GM19043 (cell line): ENCODE measurements at regions not wholly inside any gene's neighbourhood (a gene's known extent, or its start where the extent isn't known, plus 50 kb on each side); places are given as distances from the start of the nearest gene placed in this dataset.

Source experiments
- ATAC-seq: cut with Tn5 transposase; IDR thresholded peaks from one replicate; pipeline ENCODE4 v1.9.1; 2021; ENCODE audit warnings: low read depth; ENCODE audit not compliant: unreplicated experiment

DNA sequence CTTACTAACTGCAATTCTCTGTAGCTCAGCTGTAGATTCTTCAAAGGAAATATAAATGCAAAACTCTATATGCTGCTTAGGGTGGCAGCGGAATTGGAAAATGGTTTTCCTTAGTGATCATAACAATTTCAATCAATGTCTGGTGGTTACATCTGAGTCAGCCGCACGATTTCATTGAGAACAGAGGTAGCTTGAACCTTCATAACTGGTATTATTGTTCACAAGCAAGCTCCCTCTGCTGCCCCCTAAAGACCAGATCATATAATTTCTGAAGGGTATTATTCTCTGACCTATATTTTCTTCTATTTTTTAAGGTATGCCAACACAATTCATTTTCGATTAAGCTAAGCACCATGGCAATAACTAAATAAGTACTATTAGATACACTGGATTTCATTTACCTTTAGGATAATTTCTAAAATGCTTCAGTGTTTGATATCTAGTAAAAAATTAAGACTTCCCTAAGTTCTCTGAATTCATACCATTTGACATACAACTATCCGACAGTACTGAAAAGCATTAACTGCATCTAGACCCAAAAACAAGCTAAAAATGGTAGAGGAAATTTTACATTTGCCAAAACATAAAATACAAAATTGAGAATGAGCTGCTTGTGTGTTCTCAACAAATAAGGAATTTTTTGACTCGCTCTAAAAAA lies 181.1 kb upstream of the SPEF2 start:
- ATAC-seq, result no peak

DNA sequence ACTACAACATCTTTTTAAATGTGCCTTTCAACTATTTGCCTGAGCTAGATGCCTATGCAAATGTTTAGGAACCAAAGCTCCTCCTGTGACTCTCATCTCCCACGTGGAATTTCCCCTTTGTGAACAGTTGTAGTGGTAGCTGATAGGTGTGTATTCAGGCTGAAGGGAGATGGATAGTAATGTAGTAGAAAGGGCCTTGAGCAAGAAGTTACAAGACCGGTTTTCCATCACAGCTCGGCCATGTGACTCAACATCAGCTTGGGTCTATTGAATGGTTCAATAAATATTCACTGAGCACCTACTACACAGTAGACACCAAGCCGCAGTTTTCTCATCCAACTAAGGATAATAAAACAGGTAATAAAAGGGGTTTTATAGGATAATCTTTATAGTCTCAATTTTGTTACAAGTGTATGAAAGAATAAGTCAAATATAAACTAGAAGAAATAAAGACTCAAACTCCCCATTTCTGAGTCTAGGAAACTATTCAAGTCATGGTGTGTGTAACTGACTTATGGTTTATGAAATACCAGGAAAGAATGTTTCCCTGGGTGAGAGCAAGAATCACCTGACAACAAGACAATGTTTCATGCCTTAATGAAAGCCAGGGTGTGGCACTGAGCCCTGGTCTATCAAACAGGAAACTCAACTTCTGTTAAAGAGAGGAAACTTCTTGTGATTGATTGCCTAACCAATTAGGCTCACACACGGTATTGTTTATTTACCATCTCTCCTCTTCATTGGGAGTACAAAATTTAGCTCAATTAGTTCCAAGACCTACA lies 187.1 kb upstream of the SPEF2 start:
- ATAC-seq, result no peak

DNA sequence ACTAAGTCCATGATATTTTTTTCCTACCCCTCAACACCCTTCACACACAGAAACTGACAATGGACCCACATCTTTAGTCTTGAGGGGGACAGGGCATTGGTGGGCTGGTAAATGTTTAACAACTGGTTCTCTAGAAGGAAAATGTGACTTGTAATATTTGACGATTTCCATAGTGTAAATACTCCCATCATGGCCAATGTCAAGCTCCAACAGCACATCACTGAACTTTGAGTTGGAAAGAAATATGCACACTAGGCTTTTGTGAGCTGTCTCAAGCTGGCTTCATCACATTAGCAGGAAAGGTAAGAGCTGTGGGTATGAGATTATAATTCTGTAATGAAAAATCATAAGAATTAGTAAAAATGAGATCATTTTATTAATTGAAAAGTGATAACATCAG lies 189.9 kb upstream of the PRLR start:
- ATAC-seq, result no peak

DNA sequence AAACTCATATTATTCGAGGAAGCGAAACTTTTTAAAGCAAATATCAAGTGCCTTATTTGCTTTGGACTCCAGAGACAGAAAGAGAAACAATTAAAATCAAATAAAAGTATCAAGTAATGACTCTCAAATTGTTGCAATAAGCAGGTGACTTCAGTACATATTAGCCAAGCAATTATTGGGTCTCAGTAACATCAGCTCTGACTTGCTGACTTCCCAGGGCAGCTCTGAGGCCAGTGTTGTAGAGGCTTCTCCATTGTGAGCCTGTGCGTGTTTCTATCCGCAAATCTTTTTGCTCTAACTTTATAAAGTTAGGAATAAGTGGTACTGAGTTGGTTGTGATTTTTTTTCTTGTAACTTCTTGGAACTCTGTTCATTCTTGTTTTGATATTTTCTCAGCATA lies 186.8 kb upstream of the PRLR start:
- no peak for ATAC-seq

DNA sequence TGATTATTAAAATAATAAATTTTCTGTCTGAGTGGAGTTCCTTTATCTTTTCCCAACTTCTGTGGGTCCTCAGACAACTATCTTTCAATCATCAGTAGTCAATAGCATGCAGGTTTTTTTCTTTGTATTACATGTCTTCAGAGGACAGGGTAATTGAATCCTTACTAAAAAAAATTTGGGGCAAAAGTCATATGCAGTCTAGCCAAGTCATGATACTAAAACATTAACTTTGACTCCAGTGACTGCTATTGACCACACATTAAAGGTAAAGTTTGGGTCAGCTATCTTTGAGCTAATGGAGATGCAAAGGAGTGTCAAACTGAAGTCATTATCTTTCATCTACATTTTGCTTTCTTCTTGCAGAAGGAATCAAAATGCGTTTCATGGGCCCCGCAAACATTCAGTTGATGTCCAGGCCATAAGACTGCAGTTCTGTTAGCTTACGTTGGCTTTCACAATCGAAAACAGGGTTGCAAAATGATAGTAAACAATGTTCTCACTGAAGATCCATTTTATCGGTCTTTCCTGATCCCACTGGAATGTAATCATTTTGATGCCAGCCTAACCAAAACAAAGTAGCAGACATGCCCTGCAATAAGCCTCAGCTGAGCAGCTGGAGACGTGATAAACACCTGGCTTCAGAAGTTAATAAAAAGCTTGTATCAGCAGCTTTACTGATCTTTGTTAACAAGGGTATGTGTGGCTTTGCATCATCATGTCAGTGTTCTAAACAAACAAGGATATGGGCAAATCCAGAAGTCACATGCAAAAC lies 186.1 kb upstream of the PRLR start:
- no peak for ATAC-seq

DNA sequence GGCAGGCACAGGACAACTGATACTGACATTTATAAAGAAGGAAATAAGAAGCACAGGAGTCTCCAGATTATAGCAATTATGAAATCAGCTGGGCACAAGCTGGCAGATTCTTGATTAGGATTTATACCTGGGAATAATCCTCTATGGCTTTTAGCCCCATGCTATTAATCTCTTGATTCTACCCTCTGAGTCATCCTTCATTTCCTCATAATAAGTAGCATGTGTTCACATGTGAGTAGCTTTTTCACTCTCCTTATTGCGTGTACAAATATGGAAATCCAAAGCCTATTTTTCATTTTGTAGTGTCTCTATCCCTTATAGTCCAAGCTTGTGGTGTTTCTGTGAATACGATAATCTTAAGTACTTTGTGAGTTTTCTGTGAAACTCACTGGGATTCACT lies 185.0 kb upstream of the PRLR start:
- no peak for ATAC-seq

DNA sequence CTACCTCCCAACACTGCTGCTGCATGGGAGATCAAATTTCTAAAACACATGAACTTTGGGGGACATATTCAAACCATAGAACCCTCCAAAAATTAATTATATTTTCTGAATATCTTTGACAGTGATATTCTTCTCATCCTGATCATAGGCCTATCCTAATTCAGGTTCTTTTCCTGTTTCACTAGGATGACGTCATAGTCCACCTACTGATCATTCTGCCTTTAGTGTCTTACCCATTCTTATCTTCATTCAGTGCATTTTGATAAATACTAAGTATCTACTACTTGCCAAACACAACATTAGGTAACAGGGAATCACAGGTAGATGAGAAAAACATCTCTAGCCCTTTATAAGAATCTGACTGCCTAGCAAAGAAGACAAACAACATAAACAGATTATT lies 179.1 kb upstream of the PRLR start:
- ATAC-seq, result no peak

DNA sequence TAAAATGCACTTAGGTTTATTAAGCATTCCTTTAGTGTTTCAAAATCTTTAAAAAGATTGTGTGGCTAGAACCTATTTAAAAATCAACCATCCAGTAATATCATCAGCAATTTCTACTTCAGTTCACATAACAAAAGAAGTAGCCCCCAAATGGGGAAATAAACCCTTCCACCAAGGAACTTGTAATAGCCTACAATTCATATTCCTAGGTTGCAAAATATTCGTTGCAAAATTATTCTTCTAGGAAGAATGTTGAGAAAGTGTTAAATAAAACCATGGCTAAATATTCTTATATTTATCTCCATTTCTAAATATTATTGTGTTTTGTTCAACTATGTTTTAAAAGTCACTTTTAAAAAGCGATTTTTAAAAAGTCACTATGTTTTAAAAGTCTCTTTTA lies 177.9 kb upstream of the PRLR start:
- ATAC-seq, result no peak

DNA sequence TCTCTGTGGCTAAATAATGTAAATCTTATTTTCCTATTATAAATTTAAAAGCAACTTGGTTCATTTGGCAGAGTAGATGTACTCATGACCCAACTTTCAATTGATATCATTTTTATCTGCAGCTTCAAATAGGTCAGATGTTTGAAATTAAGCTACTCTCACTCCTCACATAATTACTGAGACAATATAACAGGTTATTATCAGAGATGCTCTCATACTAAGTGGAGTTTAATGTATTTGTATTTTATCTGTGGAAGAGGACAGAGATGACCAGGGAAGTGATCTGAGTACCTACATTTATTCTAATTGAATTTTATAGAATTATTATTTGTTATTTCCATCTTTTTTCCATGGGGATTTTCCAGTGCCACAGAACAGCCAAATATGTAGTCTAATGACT lies 177.4 kb upstream of the PRLR start:
- no peak for ATAC-seq

DNA sequence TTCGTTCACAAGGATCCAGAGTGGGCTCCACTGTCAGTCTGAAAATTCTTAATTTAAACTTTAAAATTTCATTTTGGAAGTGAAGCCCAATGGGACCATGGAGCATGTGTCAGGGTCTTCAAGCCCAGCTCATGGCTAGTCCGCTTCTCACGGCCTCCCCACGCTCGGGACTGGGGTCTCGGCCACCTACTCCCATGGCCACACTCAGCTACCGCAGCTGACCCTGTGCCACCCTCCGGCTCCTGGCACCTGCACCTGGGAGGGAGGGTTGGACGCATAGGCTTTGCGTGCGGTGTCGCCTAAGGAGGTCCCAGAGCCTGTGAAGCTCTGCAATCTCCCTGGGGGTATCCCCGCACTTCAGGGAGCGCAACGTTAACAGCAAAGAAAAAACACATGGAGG lies 175.7 kb upstream of the PRLR start:
- ATAC-seq, result no peak

DNA sequence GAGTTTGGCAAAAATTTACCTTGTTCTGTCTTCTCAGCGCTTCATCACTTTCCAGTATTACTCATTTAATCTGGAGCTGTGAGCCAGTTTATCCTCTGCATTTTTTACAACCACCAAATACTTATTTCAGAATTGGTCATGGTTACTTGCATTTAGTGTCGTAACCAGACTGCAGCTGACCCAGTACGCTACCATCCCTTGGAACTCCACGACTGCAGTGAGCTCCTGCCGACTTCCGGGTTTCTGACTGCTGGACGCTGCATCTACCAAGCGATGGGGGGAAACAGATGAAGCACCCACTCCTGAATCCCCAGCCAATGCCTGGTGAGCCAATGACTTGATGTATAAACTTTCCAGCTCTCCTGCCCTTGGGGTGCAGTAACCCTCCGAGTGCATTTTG lies 174.4 kb upstream of the PRLR start:
- ATAC-seq, result no peak

DNA sequence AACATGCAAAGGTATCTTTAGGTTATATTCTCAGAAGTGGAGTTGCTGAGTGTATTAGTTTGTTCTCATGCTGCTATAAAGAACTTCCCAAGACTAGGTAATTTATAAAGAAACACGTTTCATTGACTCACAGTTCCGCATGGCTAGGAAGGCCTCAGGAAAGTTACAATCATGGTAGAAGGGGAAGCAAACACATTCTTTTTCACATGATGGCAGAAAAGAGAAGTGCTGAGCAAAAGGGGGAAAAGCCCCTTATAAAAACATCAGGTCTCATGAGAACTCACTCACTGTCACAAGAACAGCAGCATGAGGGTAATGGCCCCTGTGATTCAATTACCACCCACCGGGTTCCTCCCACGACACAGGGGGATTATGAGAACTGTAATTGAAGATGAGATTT lies 163.6 kb upstream of the PRLR start:
- no peak for ATAC-seq

DNA sequence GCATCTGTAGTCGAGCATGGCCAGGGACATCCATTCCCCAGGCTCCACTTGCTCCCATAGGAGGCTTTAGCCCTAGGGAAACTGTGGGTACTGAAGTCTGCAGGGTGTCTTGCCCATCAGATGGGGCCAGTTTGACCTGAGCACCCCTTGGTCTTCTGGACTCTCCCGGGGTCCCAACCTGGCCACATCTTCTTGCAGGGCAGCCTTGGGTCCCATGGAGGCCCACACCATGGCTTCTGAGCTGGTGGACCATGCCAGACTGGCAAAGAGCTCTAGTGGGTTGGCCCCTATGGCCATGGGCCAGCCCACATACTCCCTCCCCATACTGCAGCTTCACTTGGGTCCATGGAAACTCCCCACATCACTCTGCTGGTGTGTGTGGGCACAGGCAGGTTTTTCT lies 154.4 kb upstream of the PRLR start:
- ATAC-seq, result no peak

DNA sequence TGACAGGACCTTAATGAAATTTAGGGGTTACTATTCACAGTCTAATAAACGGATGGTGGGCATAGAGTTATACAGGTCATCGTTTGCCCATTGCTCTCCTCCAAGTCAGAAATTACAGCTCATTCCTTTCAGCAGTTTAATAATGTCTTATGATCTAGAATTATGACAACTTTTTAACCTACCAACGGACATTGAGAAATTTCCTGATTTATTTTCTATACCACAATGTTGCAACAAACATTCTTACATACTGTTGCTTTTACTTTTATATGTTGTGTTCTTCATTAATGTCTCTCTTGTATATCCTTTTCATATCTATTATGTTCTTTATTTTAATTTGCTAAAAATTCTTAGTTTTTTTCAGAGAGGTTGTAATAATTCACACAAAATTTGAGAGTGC lies 152.8 kb upstream of the PRLR start:
- ATAC-seq, result no peak

DNA sequence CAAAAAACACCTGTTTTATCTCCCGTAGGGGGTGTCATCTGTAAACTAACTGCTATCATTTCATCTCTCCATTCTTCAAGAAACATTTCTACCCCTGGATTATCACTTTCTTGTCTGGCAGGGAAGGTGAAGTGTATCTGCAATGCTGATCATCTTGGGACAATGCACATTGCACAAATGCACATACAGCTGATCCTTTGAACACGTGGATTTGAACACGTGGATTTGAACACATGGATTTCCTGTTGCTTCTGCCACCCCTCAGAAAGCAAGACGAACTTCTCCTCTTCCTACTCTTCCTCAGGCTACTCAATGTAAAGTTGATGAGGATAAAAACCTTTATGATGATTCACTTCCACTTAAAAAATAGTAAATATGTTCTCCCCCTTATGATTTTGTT lies 147.4 kb upstream of the PRLR start:
- no peak for ATAC-seq

DNA sequence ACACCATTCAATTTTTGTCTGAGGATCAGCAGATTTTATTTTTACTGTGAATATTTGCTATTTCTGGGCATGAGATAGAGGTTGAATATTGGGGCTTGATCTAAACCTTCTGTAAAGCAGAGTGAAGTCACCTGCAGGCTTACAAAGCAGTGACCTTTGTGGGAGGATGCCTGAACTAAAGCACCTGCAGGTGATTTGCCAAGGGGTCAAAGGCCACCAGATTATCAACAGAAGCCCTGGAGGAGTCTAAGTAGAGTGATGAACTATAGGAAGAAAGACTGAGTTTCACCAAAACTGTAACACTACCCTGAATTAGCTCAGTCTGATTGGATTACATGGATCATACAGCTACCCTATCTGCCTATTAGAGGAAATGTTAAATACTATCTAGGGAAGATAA lies 144.3 kb upstream of the PRLR start:
- ATAC-seq, result no peak

DNA sequence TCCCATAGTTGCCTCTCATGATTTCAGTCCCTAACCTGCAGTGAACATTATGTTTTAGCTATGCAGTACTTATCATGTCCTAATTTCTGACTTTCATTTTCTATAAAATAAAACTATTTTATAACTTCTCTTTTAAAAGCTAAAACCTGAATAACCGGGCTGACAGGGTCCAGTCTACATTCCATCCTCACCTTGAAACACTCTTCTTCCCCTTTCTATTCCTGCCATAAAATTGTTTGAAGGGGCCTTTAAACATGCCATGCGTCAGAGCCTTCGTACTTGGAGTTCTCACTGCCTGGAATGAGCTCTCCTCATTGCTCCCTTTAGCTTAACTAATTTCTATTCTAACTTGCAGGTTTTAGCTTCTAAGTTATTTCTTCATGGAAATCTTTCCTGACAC lies 143.0 kb upstream of the PRLR start:
- ATAC-seq, result no peak

DNA sequence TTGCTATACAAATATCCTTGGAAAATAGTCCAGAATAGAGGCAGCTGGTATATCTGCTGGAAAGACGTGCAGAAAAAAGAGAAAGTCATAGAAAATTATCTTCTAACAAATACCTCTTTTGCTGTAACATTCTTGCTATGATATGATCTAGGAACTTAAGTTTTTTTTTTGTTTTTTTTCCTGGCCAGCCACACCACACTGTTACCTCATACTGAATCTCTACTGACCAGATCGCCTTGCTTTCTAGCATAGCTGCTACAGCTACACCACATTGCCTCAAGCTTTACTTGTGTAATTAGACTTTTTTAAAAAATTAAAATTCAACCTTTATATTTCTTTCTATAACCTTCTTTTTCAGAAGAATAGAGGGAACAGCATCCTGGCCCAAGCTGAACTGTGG lies 142.2 kb upstream of the PRLR start:
- ATAC-seq, result no peak

DNA sequence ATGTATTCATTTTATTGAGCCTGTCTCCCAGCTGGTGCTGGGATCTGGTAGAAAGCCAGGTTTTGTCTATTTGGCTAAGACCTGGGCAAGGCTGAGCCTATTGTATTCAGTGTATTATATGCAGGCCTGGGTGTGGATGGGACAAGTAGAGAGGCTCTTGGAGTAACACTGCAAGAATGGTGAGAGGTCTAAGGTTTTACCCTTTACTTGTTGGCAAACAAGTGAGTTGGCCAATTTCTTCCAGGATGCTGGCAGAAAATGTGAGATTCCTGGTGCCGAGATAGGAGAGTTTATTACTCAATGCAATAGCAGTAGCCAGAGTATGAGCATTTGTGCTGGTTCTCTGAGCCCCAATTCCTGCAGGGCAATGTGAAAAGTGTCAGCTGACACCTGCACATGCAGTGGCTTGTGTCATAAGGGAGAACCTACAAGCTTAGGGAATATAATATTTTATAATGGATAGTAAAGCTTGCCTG lies 141.7 kb upstream of the PRLR start:
- no peak for ATAC-seq

DNA sequence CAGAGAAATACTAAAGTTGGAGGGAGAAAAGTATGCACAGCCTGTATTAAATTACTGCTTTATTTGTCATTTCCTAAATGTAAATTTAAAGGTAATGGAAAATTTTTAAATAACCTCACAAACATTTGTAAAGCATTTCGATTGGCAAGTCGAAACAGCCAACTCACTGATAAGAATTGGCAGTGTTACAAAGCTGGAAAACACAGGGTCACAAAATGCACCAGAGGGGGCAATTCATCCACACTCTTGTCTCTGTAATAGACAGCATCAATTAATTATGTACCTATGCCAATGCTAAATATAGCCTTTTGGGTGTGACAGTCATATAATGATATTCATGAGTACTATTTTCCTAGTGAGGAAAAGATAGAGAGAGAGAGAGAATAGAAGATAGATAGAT lies 140.6 kb upstream of the PRLR start:
- ATAC-seq, result no peak

DNA sequence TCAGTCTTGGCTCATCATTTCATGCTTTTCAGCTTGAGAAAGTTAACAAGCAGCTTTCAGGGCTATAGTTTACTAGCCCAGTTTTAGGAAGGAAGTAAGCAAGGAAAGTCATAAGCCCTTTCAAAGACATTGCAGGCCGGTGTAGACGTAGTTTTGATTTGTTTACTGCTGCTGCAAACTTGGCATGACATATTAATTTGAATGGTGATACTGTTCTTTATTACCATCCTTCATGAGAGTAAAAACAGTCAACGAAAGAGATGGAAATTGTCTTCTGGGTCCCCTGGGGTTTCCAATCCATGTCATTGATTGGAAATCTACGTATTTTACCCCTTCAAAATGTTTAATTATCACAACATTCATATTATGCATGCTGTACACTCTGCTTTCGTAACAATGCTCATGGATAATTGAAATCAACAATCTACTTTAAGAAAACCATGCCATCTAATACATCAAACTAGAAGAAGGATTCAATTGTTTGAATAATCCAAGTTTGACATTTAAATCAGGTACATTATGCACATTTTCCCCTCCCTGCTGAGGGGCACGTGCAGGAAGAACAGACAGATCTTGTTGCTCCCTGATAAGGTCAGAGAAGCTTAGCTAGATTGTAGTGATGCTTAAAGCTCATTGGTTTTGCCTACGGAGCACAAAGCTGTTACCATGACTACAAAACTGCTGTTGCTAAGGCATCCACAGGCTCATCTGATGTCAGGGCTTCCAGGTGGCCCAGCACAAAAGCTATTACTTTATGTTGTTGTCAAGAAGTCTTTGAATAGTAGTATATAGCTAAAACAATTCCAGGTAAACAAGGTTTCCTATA lies 139.9 kb upstream of the PRLR start:
- ATAC-seq, result no peak
